T-helper 17 cell (primary cell): ENCODE measurements at regions not wholly inside any gene's neighbourhood (a gene's known extent, or its start where the extent isn't known, plus 50 kb on each side); places are given as distances from the start of the nearest gene placed in this dataset.

Experiments
- ATAC-seq: fragments of 150-1000 bp; cut with Tn5 transposase; 2 replicates; pipeline ENCODE4 v1.10.0; 2021; ENCODE audit warnings: mild to moderate bottlenecking, moderate library complexity
- DNase-seq, 3 donors: peaks; one replicate each; pipeline versions ENCODE4 v3.0.0 to v3.0.0-alpha.2; 2020 to 2021
- H3K9me3 ChIP-seq: one replicate; pipeline ENCODE4 v1.7.0; 2013; ENCODE audit warnings: low read length, mild to moderate bottlenecking; ENCODE audit not compliant: control insufficient read depth, poor library complexity, severe bottlenecking
- H3K27ac Mint-ChIP-seq: one replicate; pipeline ENCODE4 v1.8.0; 2022; ENCODE audit warnings: mild to moderate bottlenecking, moderate library complexity, mixed read lengths
- H3K27me3 Mint-ChIP-seq: one replicate; pipeline ENCODE4 v1.8.0; 2022; ENCODE audit warnings: mixed read lengths
- H3K36me3 Mint-ChIP-seq: one replicate; pipeline ENCODE4 v1.8.0; 2022; ENCODE audit warnings: low read depth, mixed read lengths
- H3K4me1 Mint-ChIP-seq: one replicate; pipeline ENCODE4 v1.8.0; 2022; ENCODE audit warnings: mild to moderate bottlenecking, mixed read lengths
- H3K4me3 Mint-ChIP-seq: one replicate; pipeline ENCODE4 v1.8.0; 2022; ENCODE audit warnings: mild to moderate bottlenecking, moderate library complexity, mixed read lengths

DNA sequence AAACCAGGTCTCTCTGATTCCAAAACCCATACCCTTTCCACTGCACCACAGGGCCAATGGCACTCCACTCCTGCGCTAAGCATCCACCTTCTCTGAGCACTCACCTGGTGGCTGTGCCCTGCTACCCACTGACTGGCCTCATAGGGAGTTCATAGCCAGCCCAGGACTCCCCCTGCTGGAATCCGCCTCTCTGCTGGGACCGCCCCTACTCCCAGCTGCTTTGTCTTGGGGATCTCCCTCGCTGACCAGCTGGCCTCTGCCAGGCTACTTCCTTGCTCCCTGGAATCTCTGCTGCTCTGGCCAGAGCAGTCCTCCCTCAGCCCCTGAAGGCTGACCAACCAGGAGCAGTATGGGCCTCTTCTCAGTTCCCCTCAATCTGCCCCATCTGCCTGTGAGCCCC, 129.7 kb downstream of the FAXC start:
- H3K27ac Mint-ChIP-seq = peak overlapping the region; percentile 78
- no peaks in the 10 kb centered on the region for H3K36me3 Mint-ChIP-seq
- peaks cover 6% of the 10 kb centered on the region for H3K4me1 Mint-ChIP-seq
- DNase-seq (no peak), ATAC-seq (no peak)
- H3K9me3 ChIP-seq = no peaks in the 10 kb centered on the region
- peaks cover 34% of the 10 kb centered on the region for H3K27me3 Mint-ChIP-seq
- no peak overlapping the region for H3K4me3 Mint-ChIP-seq

- peaks cover 6% of the 10 kb centered on the region for H3K4me1 Mint-ChIP-seq
- no peaks in the 10 kb centered on the region for H3K9me3 ChIP-seq
- peaks cover 18% of the 10 kb centered on the region for H3K27me3 Mint-ChIP-seq
- no peak for DNase-seq
- no peak overlapping the region for H3K4me3 Mint-ChIP-seq
- no peak for ATAC-seq
- H3K36me3 Mint-ChIP-seq = no peaks in the 10 kb centered on the region
- H3K27ac Mint-ChIP-seq = no peak overlapping the region
These were observed 132.5 kb downstream of the FAXC start for GRCh38 chr6:99216959-99217358.

GRCh38 chr6:99195986-99196655, 153.4 kb downstream of the FAXC start:
- H3K36me3 Mint-ChIP-seq = no peaks in the 10 kb centered on the region
- H3K4me1 Mint-ChIP-seq = no peaks in the 10 kb centered on the region

GRCh38 chr6:99192561-99192960, 156.9 kb downstream of the FAXC start:
- DNase-seq = no peak
- H3K4me3 Mint-ChIP-seq = no peak overlapping the region
- peaks cover 15% of the 10 kb centered on the region for H3K27me3 Mint-ChIP-seq

More at GRCh38 chr6:99195986-99196655, 153.4 kb downstream of the FAXC start:
- DNase-seq = no peak
- peaks cover 15% of the 10 kb centered on the region for H3K27me3 Mint-ChIP-seq
- H3K27ac Mint-ChIP-seq = no peak overlapping the region
- H3K9me3 ChIP-seq = no peaks in the 10 kb centered on the region
- no peak for ATAC-seq
- no peak overlapping the region for H3K4me3 Mint-ChIP-seq

GRCh38 chr6:99189823-99190721, 159.4 kb downstream of the FAXC start:
- no peaks in the 10 kb centered on the region for H3K36me3 Mint-ChIP-seq
- no peak for ATAC-seq
- H3K4me1 Mint-ChIP-seq = peaks cover 4% of the 10 kb centered on the region

More at GRCh38 chr6:99192561-99192960, 156.9 kb downstream of the FAXC start:
- Mint-ChIP-seq H3K27ac (no peak overlapping the region), H3K4me1 (peaks cover 4% of the 10 kb centered on the region), H3K36me3 (no peaks in the 10 kb centered on the region)
- no peak for ATAC-seq
- no peaks in the 10 kb centered on the region for H3K9me3 ChIP-seq

GRCh38 chr6:99187429-99187828, 162.0 kb downstream of the FAXC start:
- H3K27me3 Mint-ChIP-seq = peaks cover 15% of the 10 kb centered on the region
- no peak overlapping the region for H3K27ac Mint-ChIP-seq
- no peak overlapping the region for H3K4me3 Mint-ChIP-seq
- peaks cover 4% of the 10 kb centered on the region for H3K4me1 Mint-ChIP-seq
- no peaks in the 10 kb centered on the region for H3K36me3 Mint-ChIP-seq
- ATAC-seq = no peak
- no peak for DNase-seq
- H3K9me3 ChIP-seq = no peaks in the 10 kb centered on the region

More at GRCh38 chr6:99189823-99190721, 159.4 kb downstream of the FAXC start:
- Mint-ChIP-seq H3K27ac (no peak overlapping the region), H3K27me3 (peaks cover 21% of the 10 kb centered on the region), H3K4me3 (no peak overlapping the region)
- no peak for DNase-seq
- no peaks in the 10 kb centered on the region for H3K9me3 ChIP-seq

DNA sequence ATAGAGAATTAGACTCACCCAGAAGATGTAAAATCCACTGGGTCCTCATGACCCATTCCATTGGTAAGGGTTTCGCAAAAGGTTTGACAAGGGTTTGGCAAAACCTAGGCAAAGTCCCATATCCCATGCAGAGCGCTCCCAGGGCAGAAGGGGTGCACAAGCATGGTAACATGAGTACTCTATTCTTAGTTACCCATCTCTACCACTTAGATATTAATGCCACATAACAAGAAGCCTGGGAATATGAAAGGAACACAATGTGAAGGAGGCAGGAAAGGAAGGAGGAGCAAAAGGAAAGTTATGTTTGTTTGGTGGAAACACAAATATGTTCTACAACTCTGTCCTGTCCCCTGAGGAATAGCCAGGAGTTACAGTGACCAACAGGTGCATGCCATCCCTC, 163.1 kb downstream of the FAXC start:
- no peak for ATAC-seq
- H3K9me3 ChIP-seq = no peaks in the 10 kb centered on the region
- Mint-ChIP-seq H3K4me1 (peaks cover 4% of the 10 kb centered on the region), H3K4me3 (no peak overlapping the region), H3K36me3 (no peaks in the 10 kb centered on the region), H3K27me3 (peaks cover 15% of the 10 kb centered on the region), H3K27ac (no peak overlapping the region)
- DNase-seq = no peak

DNA sequence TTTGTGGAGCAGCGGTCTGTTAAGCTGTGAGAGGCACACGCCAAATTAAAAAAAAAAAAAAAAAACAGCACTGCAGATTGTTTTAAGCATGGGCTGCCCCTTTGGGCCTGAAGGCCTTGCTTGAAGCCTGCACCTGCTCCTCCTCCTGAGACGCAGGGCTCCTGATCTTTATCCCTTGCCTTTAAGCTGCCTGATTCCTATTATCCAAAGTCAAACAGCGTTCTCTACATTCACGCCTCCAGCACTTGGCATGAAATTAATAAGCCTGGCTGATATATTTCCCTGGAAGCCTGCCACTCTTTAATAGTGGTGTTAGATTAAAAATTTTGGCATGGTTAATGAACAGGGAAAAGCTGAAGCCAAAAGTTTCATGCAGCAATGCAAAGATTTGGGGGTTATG, 163.9 kb downstream of the FAXC start:
- ATAC-seq = no peak
- Mint-ChIP-seq H3K27ac (no peak overlapping the region), H3K4me1 (peaks cover 4% of the 10 kb centered on the region), H3K36me3 (no peaks in the 10 kb centered on the region), H3K4me3 (no peak overlapping the region), H3K27me3 (peaks cover 15% of the 10 kb centered on the region)
- DNase-seq = no peak
- no peaks in the 10 kb centered on the region for H3K9me3 ChIP-seq

DNA sequence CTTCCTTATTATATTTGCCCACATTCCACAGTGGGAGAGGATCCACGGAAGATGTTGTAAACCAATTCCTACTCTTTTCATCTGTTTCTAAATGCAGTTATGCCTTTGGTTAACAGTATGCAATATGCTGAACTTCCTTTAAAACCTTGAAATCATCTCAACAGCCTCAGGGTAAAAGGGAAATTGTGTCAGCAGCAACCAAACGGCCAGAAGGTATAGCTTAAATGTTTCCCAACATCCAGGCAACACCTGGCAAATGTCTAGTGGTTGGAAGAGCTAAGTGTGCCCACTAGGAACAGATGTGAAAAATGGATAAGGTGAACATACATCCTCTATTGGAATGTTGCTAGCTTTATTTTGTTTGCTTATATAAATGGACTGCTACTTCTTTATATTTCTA, 164.8 kb downstream of the FAXC start:
- ATAC-seq = no peak
- no peak overlapping the region for H3K4me3 Mint-ChIP-seq
- no peak for DNase-seq
- no peak overlapping the region for H3K27ac Mint-ChIP-seq
- H3K36me3 Mint-ChIP-seq = no peaks in the 10 kb centered on the region
- H3K9me3 ChIP-seq = no peaks in the 10 kb centered on the region
- no peaks in the 10 kb centered on the region for H3K4me1 Mint-ChIP-seq
- H3K27me3 Mint-ChIP-seq = peaks cover 15% of the 10 kb centered on the region

- no peak overlapping the region for H3K27ac Mint-ChIP-seq
- no peak overlapping the region for H3K4me3 Mint-ChIP-seq
- H3K36me3 Mint-ChIP-seq = no peaks in the 10 kb centered on the region
- ATAC-seq (no peak), DNase-seq (no peak)
- H3K9me3 ChIP-seq = no peaks in the 10 kb centered on the region
- no peaks in the 10 kb centered on the region for H3K4me1 Mint-ChIP-seq
- peaks cover 15% of the 10 kb centered on the region for H3K27me3 Mint-ChIP-seq
These were observed 166.4 kb downstream of the FAXC start for GRCh38 chr6:99183066-99183465.

DNA sequence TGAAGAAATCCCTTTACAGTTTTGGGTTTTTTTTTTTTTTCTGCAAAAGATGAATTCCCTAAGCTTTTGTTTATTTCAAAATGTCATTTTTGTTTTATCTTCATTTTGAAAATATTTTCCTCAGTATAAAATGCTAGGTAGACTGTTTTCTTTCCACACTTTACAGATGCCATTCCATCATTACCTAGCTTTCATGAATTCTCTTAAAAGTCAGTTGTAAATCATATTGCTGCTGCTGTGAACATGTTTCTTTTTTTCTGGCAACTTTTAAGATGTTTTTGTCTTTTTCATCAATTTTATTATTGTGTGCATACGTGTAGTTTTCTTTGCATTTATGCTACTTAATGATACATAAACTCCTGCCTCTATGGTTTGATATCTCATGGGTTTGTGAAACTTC, 168.3 kb downstream of the FAXC start:
- Mint-ChIP-seq H3K4me3 (no peak overlapping the region), H3K27ac (no peak overlapping the region), H3K4me1 (no peaks in the 10 kb centered on the region), H3K27me3 (peaks cover 10% of the 10 kb centered on the region), H3K36me3 (no peaks in the 10 kb centered on the region)
- no peaks in the 10 kb centered on the region for H3K9me3 ChIP-seq
- ATAC-seq = no peak
- no peak for DNase-seq

GRCh38 chr6:99178168-99178567, 171.3 kb downstream of the FAXC start:
- Mint-ChIP-seq H3K4me1 (no peaks in the 10 kb centered on the region), H3K27me3 (no peaks in the 10 kb centered on the region), H3K27ac (no peak overlapping the region), H3K36me3 (no peaks in the 10 kb centered on the region), H3K4me3 (no peak overlapping the region)
- ATAC-seq (no peak), DNase-seq (no peak)
- H3K9me3 ChIP-seq = no peaks in the 10 kb centered on the region

DNA sequence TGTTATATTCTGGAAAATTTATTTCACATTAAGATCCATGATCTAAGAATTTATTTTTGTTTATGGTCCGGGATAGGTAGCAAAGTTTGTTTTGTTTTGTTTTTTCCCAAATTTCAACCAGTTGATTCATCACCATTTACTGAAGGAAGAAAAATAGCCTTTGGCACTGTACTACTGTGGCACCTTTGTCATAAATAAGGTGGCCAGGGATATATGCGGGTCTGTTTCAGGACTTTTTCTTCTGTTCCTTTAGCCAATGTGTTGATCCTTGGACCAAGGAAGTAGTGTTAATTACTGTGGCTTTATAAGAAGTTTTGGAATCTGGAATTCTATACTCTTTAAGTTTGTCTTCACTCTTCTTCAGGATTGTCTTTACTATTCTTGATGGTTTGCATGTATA, 171.7 kb downstream of the FAXC start:
- H3K9me3 ChIP-seq = no peaks in the 10 kb centered on the region
- Mint-ChIP-seq H3K4me3 (no peak overlapping the region), H3K27me3 (no peaks in the 10 kb centered on the region), H3K4me1 (no peaks in the 10 kb centered on the region), H3K27ac (no peak overlapping the region), H3K36me3 (no peaks in the 10 kb centered on the region)
- ATAC-seq (no peak), DNase-seq (no peak)
